ENCODE measurements at regions not wholly inside any gene's neighbourhood (a gene's known extent, or its start where the extent isn't known, plus 50 kb on each side); places are given as distances from the start of the nearest gene placed in this dataset.

- Histone ChIP-seq H3K27me3 (no peaks in the 10 kb centered on the region), H3K4me1 (peaks cover 0 to 4% (median 0%) of the 10 kb centered on the region in 9 donors), H3K27ac (no peak overlapping the region), H3K4me3 (no peak overlapping the region), H3K36me3 (no peaks in the 10 kb centered on the region), H3K9me3 (peaks cover 0 to 25% (median 6%) of the 10 kb centered on the region in 11 donors)
- 87 to 92% methylated on average over 4 of the region's 4 CpGs for WGBS, 2 donors
- TF ChIP-seq, protein P1, sequence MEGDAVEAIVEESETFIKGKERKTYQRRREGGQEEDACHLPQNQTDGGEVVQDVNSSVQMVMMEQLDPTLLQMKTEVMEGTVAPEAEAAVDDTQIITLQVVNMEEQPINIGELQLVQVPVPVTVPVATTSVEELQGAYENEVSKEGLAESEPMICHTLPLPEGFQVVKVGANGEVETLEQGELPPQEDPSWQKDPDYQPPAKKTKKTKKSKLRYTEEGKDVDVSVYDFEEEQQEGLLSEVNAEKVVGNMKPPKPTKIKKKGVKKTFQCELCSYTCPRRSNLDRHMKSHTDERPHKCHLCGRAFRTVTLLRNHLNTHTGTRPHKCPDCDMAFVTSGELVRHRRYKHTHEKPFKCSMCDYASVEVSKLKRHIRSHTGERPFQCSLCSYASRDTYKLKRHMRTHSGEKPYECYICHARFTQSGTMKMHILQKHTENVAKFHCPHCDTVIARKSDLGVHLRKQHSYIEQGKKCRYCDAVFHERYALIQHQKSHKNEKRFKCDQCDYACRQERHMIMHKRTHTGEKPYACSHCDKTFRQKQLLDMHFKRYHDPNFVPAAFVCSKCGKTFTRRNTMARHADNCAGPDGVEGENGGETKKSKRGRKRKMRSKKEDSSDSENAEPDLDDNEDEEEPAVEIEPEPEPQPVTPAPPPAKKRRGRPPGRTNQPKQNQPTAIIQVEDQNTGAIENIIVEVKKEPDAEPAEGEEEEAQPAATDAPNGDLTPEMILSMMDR (IDR thresholded peaks at IDR 0.05) = no peak
- DNase-seq = no peak
- intact Hi-C loops (cut with DNase I) = no loop called here
- ATAC-seq = no peak
These were observed 707.8 kb upstream of the SLC35B3 start for GRCh38 chr6:9143140-9143539.

- ATAC-seq = no peak
- TF ChIP-seq, protein P1 (IDR thresholded peaks at IDR 0.05) = no peak
- WGBS, 2 donors = 64 to 67% methylated on average over 4 of the region's 4 CpGs
- no peak overlapping the region for H3K4me3 ChIP-seq
- DNase-seq = no peak
- no peaks in the 10 kb centered on the region for H3K27me3 ChIP-seq
- H3K36me3 ChIP-seq = no peaks in the 10 kb centered on the region
- H3K9me3 ChIP-seq = peaks cover 0 to 25% (median 6%) of the 10 kb centered on the region in 11 donors
- H3K4me1 ChIP-seq = peaks cover 0 to 4% (median 0%) of the 10 kb centered on the region in 9 donors
- no peak overlapping the region for H3K27ac ChIP-seq
- intact Hi-C loops (cut with DNase I) = no loop called here
These were observed 705.7 kb upstream of the SLC35B3 start for GRCh38 chr6:9140951-9141460.

GRCh38 chr6:9140172-9140571, 704.8 kb upstream of the SLC35B3 start:
- TF ChIP-seq, protein P1 (IDR thresholded peaks at IDR 0.05) = no peak
- 63 to 76% methylated on average over 8 of the region's 8 CpGs for WGBS, 2 donors
- Histone ChIP-seq H3K36me3 (no peaks in the 10 kb centered on the region), H3K9me3 (peaks cover 0 to 20% (median 2%) of the 10 kb centered on the region in 11 donors), H3K4me3 (no peak overlapping the region), H3K27me3 (no peaks in the 10 kb centered on the region), H3K27ac (no peak overlapping the region), H3K4me1 (peaks cover 0 to 4% (median 0%) of the 10 kb centered on the region in 9 donors)
- ATAC-seq (no peak), DNase-seq (no peak)
- intact Hi-C loops (cut with DNase I) = no loop called here

- TF ChIP-seq, protein P1 (IDR thresholded peaks at IDR 0.05) = no peak
- H3K9me3 ChIP-seq = peaks cover 0 to 16% (median 0%) of the 10 kb centered on the region in 11 donors
- no peak overlapping the region for H3K4me3 ChIP-seq
- no peak overlapping the region for H3K27ac ChIP-seq
- no peaks in the 10 kb centered on the region for H3K36me3 ChIP-seq
- H3K27me3 ChIP-seq = no peaks in the 10 kb centered on the region
- ATAC-seq = no peak
- DNase-seq = no peak
- peaks cover 0 to 4% (median 0%) of the 10 kb centered on the region in 9 donors for H3K4me1 ChIP-seq
- 71 to 79% methylated on average over 6 of the region's 6 CpGs for WGBS, 2 donors
- intact Hi-C loops (cut with DNase I) = no loop called here
These were observed 704.4 kb upstream of the SLC35B3 start for GRCh38 chr6:9139746-9140145.
